Limb (tissue), 2 donors: ENCODE measurements at regions not wholly inside any gene's neighbourhood (a gene's known extent, or its start where the extent isn't known, plus 50 kb on each side); places are given as distances from the start of the nearest gene placed in this dataset.

ENCODE experiments used
- DNase-seq, 2 donors: peaks; one replicate each; pipeline ENCODE4 v3.0.0-alpha.2; 2016; ENCODE audit errors: extremely low spot score in 2 of 2

GRCh38 chrX:20434986-20435385 is 168.3 kb upstream of the RPS6KA3 start:
- DNase-seq = no peak

GRCh38 chrX:20433388-20433775 is 166.7 kb upstream of the RPS6KA3 start:
- DNase-seq = no peak

- no peak for DNase-seq
Observed at GRCh38 chrX:20432746-20433387, 166.2 kb upstream of the RPS6KA3 start.

GRCh38 chrX:20432048-20432447 is 165.3 kb upstream of the RPS6KA3 start:
- no peak for DNase-seq

GRCh38 chrX:20431486-20431885 is 164.8 kb upstream of the RPS6KA3 start:
- no peak for DNase-seq

- DNase-seq = no peak
Observed at GRCh38 chrX:20427173-20427770, 160.6 kb upstream of the RPS6KA3 start.

GRCh38 chrX:20421697-20422096 is 155.0 kb upstream of the RPS6KA3 start:
- no peak for DNase-seq

- no peak for DNase-seq
Observed at GRCh38 chrX:20421275-20421674, 154.6 kb upstream of the RPS6KA3 start.

- DNase-seq = no peak
Observed at GRCh38 chrX:20420058-20420457, 153.3 kb upstream of the RPS6KA3 start.

GRCh38 chrX:20418379-20419150 is 151.9 kb upstream of the RPS6KA3 start:
- DNase-seq = no peak

GRCh38 chrX:20414762-20415445 is 148.2 kb upstream of the RPS6KA3 start:
- no peak for DNase-seq

- DNase-seq = no peak
Observed at GRCh38 chrX:20414066-20414465, 147.4 kb upstream of the RPS6KA3 start.

GRCh38 chrX:20412871-20413486 is 146.3 kb upstream of the RPS6KA3 start:
- DNase-seq = no peak

- no peak for DNase-seq
Observed at GRCh38 chrX:20410540-20410939, 143.8 kb upstream of the RPS6KA3 start.

GRCh38 chrX:20409991-20410390 is 143.3 kb upstream of the RPS6KA3 start:
- DNase-seq = no peak

GRCh38 chrX:20402956-20403355 is 136.2 kb upstream of the RPS6KA3 start:
- DNase-seq = no peak

GRCh38 chrX:20399728-20400414 is 133.2 kb upstream of the RPS6KA3 start:
- no peak for DNase-seq

GRCh38 chrX:20397587-20397986 is 130.9 kb upstream of the RPS6KA3 start:
- DNase-seq = no peak

GRCh38 chrX:20394451-20394850 is 127.7 kb upstream of the RPS6KA3 start:
- DNase-seq = no peak

- DNase-seq = no peak
Observed at GRCh38 chrX:20393944-20394343, 127.2 kb upstream of the RPS6KA3 start.

GRCh38 chrX:20388594-20388993 is 121.9 kb upstream of the RPS6KA3 start:
- DNase-seq = no peak
